ENCODE measurements at regions not wholly inside any gene's neighbourhood (a gene's known extent, or its start where the extent isn't known, plus 50 kb on each side); places are given as distances from the start of the nearest gene placed in this dataset.

DNA sequence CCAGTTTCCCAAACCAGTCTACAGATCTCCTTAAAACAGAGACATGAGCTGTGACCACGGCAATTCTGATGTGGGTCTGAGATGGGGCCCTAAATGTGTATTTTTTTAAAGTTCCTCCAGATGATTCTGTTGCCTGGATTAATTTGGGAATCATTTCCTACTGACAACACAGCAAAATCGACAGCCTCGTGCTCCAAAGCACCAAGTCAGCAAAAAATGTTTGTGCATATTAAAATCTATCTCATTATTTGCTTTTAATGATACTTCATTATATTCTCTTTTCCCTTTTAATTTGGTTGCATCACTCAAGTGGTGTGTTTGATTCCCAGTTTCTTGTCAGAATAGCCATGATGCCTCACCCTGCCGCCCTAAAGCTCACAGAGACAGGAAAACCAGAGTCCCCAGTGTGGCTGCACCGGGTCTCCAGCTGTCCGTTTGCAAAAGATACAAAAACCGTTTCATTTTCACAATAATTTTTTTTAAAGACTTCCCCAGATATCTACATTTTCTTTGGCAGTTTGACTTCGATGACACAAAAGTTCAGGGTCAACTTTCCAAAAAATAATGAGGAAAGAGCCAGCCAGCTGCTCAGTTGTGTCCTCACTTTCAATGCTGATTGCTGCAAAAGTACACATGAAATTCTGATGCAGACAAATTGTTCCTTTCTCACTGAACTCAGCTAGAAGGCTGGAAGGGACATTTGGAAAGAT lies 443.2 kb upstream of the ID2 start:
- H3K36me3 Mint-ChIP-seq (ENCODE audit: low read depth) = no peaks in the 10 kb centered on the region
- peaks cover 55% of the 10 kb centered on the region for H3K4me1 Mint-ChIP-seq
- H3K27me3 Mint-ChIP-seq (ENCODE audit: low read depth) = peaks cover 19% of the 10 kb centered on the region
- peak overlapping the region in 1 of 3 experiments; percentile 15 for H3K4me3 Mint-ChIP-seq
- TF ChIP-seq, protein P1, sequence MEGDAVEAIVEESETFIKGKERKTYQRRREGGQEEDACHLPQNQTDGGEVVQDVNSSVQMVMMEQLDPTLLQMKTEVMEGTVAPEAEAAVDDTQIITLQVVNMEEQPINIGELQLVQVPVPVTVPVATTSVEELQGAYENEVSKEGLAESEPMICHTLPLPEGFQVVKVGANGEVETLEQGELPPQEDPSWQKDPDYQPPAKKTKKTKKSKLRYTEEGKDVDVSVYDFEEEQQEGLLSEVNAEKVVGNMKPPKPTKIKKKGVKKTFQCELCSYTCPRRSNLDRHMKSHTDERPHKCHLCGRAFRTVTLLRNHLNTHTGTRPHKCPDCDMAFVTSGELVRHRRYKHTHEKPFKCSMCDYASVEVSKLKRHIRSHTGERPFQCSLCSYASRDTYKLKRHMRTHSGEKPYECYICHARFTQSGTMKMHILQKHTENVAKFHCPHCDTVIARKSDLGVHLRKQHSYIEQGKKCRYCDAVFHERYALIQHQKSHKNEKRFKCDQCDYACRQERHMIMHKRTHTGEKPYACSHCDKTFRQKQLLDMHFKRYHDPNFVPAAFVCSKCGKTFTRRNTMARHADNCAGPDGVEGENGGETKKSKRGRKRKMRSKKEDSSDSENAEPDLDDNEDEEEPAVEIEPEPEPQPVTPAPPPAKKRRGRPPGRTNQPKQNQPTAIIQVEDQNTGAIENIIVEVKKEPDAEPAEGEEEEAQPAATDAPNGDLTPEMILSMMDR (IDR thresholded peaks at IDR 0.05; ENCODE audit: unreplicated experiment in 3 of 3) = no peak
- peak overlapping the region; percentile 12 to 82 (median 68) for H3K27ac Mint-ChIP-seq
- H3K9me3 Mint-ChIP-seq = peaks cover 3% of the 10 kb centered on the region

GRCh38 chr2:8239531-8240088 lies 442.2 kb upstream of the ID2 start:
- TF ChIP-seq, protein P1 (IDR thresholded peaks at IDR 0.05; ENCODE audit: unreplicated experiment in 3 of 3) = no peak
- Mint-ChIP-seq H3K36me3 (ENCODE audit: low read depth) (peaks cover under 1% of the 10 kb centered on the region), H3K27ac (peak overlapping the region; percentile 12 to 82 (median 68)), H3K4me3 (no peak overlapping the region), H3K27me3 (ENCODE audit: low read depth) (peaks cover 12% of the 10 kb centered on the region), H3K4me1 (peaks cover 48% of the 10 kb centered on the region), H3K9me3 (peaks cover 6% of the 10 kb centered on the region)

DNA sequence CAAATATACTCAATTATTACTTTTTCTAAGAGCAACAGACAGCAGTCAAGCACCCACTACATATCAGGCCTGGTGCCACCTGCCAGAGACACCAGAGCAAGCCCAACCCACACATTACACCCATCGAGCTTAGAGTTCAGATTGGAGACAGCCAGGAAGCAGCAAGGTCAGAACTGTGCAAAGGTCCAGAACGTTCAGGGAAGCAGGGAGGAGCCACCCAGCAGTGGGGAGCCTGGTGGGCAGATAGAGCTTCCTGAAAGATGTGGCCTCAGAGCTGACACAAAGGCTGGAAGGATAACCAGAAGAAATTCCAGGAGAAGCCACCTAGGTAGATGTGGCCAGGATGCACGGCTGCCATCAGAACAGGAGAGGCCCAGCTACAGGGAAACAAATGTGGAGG lies 440.5 kb upstream of the ID2 start:
- H3K4me3 Mint-ChIP-seq = no peak overlapping the region
- H3K36me3 Mint-ChIP-seq (ENCODE audit: low read depth) = peaks cover 5% of the 10 kb centered on the region
- H3K27me3 Mint-ChIP-seq (ENCODE audit: low read depth) = no peaks in the 10 kb centered on the region
- H3K27ac Mint-ChIP-seq = no peak overlapping the region
- H3K4me1 Mint-ChIP-seq = peaks cover 40% of the 10 kb centered on the region
- H3K9me3 Mint-ChIP-seq = peaks cover 7% of the 10 kb centered on the region
- TF ChIP-seq, protein P1 (IDR thresholded peaks at IDR 0.05; ENCODE audit: unreplicated experiment in 3 of 3) = no peak

GRCh38 chr2:8242739-8243138 lies 439.1 kb upstream of the ID2 start:
- peaks cover 9% of the 10 kb centered on the region for H3K27me3 Mint-ChIP-seq (ENCODE audit: low read depth)
- no peak overlapping the region for H3K27ac Mint-ChIP-seq
- TF ChIP-seq, protein P1 (IDR thresholded peaks at IDR 0.05; ENCODE audit: unreplicated experiment in 3 of 3) = no peak
- peaks cover 10% of the 10 kb centered on the region for H3K9me3 Mint-ChIP-seq
- H3K4me1 Mint-ChIP-seq = peaks cover 35% of the 10 kb centered on the region
- H3K36me3 Mint-ChIP-seq (ENCODE audit: low read depth) = peaks cover 5% of the 10 kb centered on the region
- no peak overlapping the region for H3K4me3 Mint-ChIP-seq

DNA sequence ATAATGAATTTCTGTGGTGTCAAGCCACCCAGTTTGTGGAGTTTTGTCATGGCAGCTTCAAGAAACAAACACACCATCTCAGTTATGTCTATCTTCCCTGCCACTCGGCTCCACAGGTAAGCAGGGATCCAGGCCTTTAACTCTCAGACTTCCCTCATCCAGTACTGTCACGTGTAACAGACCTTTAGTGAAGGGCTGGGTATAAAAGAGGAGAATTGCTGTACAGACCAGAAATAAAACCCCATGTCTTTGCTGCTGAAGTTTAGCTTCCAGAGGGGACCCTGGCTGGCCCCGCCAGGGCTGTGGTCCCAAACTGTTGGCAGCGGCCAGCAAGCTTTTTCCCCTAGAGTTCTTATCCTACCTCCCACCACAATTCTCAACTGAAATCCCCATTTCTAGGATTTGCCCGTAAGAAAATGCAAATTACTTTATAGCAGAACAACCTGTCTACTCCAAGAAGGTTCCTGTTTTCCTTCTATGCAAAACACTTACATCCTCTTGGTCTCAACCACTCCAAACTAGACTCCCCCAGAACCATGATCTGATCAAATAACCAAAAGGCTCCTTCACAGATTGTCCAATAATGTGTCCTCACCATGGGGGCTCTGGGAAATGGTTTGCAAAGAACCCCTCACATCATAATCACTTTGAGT lies 438.0 kb upstream of the ID2 start:
- H3K27me3 Mint-ChIP-seq (ENCODE audit: low read depth) = peaks cover 13% of the 10 kb centered on the region
- no peak overlapping the region for H3K4me3 Mint-ChIP-seq
- H3K9me3 Mint-ChIP-seq = peaks cover 10% of the 10 kb centered on the region
- peaks cover 36% of the 10 kb centered on the region for H3K4me1 Mint-ChIP-seq
- TF ChIP-seq, protein P1 (IDR thresholded peaks at IDR 0.05; ENCODE audit: unreplicated experiment in 3 of 3) = no peak
- no peak overlapping the region for H3K27ac Mint-ChIP-seq
- H3K36me3 Mint-ChIP-seq (ENCODE audit: low read depth) = peaks cover 5% of the 10 kb centered on the region

Measured in nephron (organoid).